T-helper 22 cell (primary cell): ENCODE measurements at regions not wholly inside any gene's neighbourhood (a gene's known extent, or its start where the extent isn't known, plus 50 kb on each side); places are given as distances from the start of the nearest gene placed in this dataset.

Source experiments
- DNase-seq: peaks from one replicate; pipeline ENCODE4 v3.0.0-alpha.2; 2020; ENCODE audit warnings: low read depth

- DNase-seq = no peak
Observed at GRCh38 chr18:54100920-54101470, 123.5 kb downstream of the MBD2 start.

GRCh38 chr18:54100466-54100865, 124.0 kb downstream of the MBD2 start:
- DNase-seq = no peak

GRCh38 chr18:54094474-54094873, 130.0 kb downstream of the MBD2 start:
- DNase-seq = no peak

- no peak for DNase-seq
Observed at GRCh38 chr18:54090856-54091255, 133.6 kb downstream of the MBD2 start.

- no peak for DNase-seq
Observed at GRCh38 chr18:54089749-54090459, 134.6 kb downstream of the MBD2 start.

GRCh38 chr18:54086863-54087262, 137.6 kb downstream of the MBD2 start:
- DNase-seq = no peak

GRCh38 chr18:54086046-54086802, 138.2 kb downstream of the MBD2 start:
- DNase-seq = peak; percentile 7

- DNase-seq = no peak
Observed at GRCh38 chr18:54080858-54081257, 143.6 kb downstream of the MBD2 start.

GRCh38 chr18:54076166-54076565, 148.3 kb downstream of the MBD2 start:
- DNase-seq = no peak

GRCh38 chr18:54075689-54076088, 148.8 kb downstream of the MBD2 start:
- DNase-seq = no peak

GRCh38 chr18:54069729-54070128, 154.7 kb downstream of the MBD2 start:
- DNase-seq = no peak

GRCh38 chr18:54060343-54061005, 164.0 kb downstream of the MBD2 start:
- no peak for DNase-seq

GRCh38 chr18:54052732-54053429, 171.6 kb downstream of the MBD2 start:
- DNase-seq = no peak

GRCh38 chr18:54052259-54052658, 172.2 kb downstream of the MBD2 start:
- DNase-seq = no peak

GRCh38 chr18:54043484-54044251, 180.8 kb downstream of the MBD2 start:
- no peak for DNase-seq

GRCh38 chr18:54035927-54036326, 188.5 kb downstream of the MBD2 start:
- no peak for DNase-seq

GRCh38 chr18:54033052-54033451, 191.4 kb downstream of the MBD2 start:
- no peak for DNase-seq

GRCh38 chr18:54032412-54032811, 192.1 kb downstream of the MBD2 start:
- no peak for DNase-seq

- DNase-seq = no peak
Observed at GRCh38 chr18:54031243-54031642, 193.2 kb downstream of the MBD2 start.

GRCh38 chr18:54030434-54030833, 194.0 kb downstream of the MBD2 start:
- DNase-seq = no peak

GRCh38 chr18:54023471-54023870, 201.0 kb downstream of the MBD2 start:
- no peak for DNase-seq
